OCI-LY7 (cell line): ENCODE measurements at regions not wholly inside any gene's neighbourhood (a gene's known extent, or its start where the extent isn't known, plus 50 kb on each side); places are given as distances from the start of the nearest gene placed in this dataset.
"Not testable (repeated sequence)": the region's sequence is repeated elsewhere in the genome, so short reads cannot be mapped to it uniquely, and the experiment has no call there.

Experiments
- CTCF ChIP-seq: fragments of 200-600 bp; sonication (generic); conservative IDR thresholded peaks from 2 replicates; pipeline ENCODE4 v1.5.1; 2014; ENCODE audit warnings: mild to moderate bottlenecking, antibody characterized with exemption, low read length, moderate library complexity, mixed read lengths
- EZH2phosphoT487 ChIP-seq: fragments of 200-600 bp; sonication (generic); IDR thresholded peaks from 2 replicates; pipeline ENCODE4 v1.6.1; 2018; ENCODE audit warnings: low read depth, borderline replicate concordance, mild to moderate bottlenecking, mixed run types, antibody characterized with exemption, low read length, moderate library complexity, mixed read lengths

- TF ChIP-seq CTCF, EZH2phosphoT487: not testable (repeated sequence)
Observed at GRCh38 chr14:53362916-53363315, 209.8 kb upstream of the DDHD1 start.
